ENCODE measurements at regions not wholly inside any gene's neighbourhood (a gene's known extent, or its start where the extent isn't known, plus 50 kb on each side); places are given as distances from the start of the nearest gene placed in this dataset.
A peak's percentile ranks its signal among the peaks of the same experiment; 100 is the strongest.

DNA sequence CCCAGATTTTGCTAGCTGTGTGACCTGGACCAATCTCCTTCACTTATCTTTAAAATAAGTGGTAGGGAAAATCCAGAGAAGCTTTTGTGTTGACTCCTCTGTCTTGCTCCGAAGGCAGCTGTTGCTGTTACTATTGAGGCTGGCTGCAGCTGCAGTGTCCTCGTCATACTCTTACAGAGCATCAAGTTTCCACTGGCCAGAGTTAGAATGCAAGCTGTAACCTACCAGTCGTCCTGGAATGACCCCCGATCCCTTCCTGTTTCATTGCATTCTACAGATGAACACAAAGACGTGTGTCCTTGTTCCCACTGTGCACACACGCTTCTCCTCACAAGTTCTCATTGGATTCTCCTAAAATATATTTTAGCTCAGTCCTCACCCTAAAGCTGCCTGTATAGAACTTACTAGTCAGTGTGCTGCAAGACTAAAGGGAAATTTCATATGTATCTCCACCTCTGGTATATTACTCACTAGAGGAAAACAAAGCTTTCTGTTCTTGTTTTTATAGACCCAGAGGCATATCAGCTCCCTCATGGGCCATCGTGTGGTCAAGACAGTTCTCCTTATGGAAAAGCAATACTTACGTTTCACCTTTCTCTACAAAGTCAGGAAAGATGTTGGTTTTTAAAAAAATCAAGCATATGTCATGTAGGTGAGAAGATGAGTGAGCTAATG, 589.8 kb downstream of the LMO7 start:
- TF ChIP-seq, protein P1, sequence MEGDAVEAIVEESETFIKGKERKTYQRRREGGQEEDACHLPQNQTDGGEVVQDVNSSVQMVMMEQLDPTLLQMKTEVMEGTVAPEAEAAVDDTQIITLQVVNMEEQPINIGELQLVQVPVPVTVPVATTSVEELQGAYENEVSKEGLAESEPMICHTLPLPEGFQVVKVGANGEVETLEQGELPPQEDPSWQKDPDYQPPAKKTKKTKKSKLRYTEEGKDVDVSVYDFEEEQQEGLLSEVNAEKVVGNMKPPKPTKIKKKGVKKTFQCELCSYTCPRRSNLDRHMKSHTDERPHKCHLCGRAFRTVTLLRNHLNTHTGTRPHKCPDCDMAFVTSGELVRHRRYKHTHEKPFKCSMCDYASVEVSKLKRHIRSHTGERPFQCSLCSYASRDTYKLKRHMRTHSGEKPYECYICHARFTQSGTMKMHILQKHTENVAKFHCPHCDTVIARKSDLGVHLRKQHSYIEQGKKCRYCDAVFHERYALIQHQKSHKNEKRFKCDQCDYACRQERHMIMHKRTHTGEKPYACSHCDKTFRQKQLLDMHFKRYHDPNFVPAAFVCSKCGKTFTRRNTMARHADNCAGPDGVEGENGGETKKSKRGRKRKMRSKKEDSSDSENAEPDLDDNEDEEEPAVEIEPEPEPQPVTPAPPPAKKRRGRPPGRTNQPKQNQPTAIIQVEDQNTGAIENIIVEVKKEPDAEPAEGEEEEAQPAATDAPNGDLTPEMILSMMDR (IDR thresholded peaks at IDR 0.05; ENCODE audit: unreplicated experiment in 3 of 3), result no peak
- H3K27me3 Mint-ChIP-seq (ENCODE audit: low read depth), result no peaks in the 10 kb centered on the region
- H3K4me1 Mint-ChIP-seq, result peaks cover 14% of the 10 kb centered on the region
- no peaks in the 10 kb centered on the region for H3K9me3 Mint-ChIP-seq
- peak overlapping the region in 2 of 3 experiments; percentile 17 to 20 for H3K27ac Mint-ChIP-seq
- H3K36me3 Mint-ChIP-seq (ENCODE audit: low read depth), result no peaks in the 10 kb centered on the region
- no peak overlapping the region for H3K4me3 Mint-ChIP-seq

DNA sequence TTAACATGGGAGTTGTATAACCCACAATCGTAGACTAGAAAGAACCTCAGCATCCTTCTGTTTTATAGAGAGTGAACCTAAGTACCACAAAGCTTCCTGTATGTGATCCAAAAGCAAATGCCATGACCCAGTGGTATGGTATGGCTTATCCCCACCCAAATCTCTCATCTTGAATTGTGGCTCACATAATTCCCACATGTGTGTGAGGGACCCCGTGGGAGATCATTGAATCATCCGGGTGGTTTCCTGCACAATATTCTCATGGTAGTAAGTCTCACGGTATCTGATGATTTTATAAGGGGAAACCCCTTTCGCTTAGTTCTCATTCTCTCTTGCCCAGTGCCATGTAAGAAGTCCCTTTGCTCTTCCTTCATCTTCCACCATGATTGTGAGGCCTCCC, 587.9 kb downstream of the LMO7 start:
- Mint-ChIP-seq H3K9me3 (no peaks in the 10 kb centered on the region), H3K4me1 (peaks cover 14% of the 10 kb centered on the region), H3K36me3 (ENCODE audit: low read depth) (no peaks in the 10 kb centered on the region), H3K27ac (no peak overlapping the region), H3K4me3 (no peak overlapping the region), H3K27me3 (ENCODE audit: low read depth) (no peaks in the 10 kb centered on the region)
- TF ChIP-seq, protein P1 (IDR thresholded peaks at IDR 0.05; ENCODE audit: unreplicated experiment in 3 of 3), result no peak

DNA sequence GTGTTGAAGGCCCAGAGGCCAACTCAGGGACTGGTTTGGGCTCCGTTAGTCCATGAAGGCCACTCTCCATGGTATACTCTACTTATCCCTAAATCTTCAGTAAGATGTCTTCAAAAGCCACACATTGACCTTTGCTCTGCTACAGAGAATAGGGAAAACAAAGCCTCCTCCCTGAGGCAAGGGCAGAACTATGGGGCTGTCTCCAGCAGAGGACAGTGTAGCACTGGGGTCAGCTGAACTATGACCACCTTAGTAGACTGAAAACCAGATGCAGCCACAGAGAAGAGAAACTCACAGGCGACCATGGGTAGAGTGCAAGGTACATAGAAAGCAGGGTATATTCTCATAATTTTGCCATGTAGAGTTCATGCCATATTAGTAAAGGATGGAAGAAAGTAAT, 587.4 kb downstream of the LMO7 start:
- no peak overlapping the region for H3K4me3 Mint-ChIP-seq

DNA sequence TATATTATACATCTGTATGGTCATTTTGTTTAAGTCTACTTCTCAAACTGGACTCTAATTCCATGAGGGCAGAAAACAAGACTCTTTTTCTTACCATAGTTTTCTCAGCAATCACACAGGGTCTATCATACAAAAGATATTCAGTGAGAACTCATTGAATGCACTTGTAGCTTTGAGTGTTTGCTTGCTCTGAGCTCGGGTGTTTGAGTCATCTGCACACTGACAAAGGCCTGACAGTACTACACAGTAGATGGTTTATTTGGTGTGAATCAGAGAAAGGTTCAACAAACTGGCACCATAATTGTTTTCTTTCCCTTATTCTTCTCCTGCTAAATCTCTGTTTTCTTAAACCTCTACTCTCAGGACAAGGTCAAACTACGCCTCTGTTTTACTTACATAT, 586.4 kb downstream of the LMO7 start:
- H3K27ac Mint-ChIP-seq, result no peak overlapping the region
- H3K4me1 Mint-ChIP-seq, result peaks cover 14% of the 10 kb centered on the region
- no peaks in the 10 kb centered on the region for H3K36me3 Mint-ChIP-seq (ENCODE audit: low read depth)
- TF ChIP-seq, protein P1 (IDR thresholded peaks at IDR 0.05; ENCODE audit: unreplicated experiment in 3 of 3), result no peak
- no peaks in the 10 kb centered on the region for H3K27me3 Mint-ChIP-seq (ENCODE audit: low read depth)
- H3K9me3 Mint-ChIP-seq, result no peaks in the 10 kb centered on the region
- no peak overlapping the region for H3K4me3 Mint-ChIP-seq

More for the DNA sequence above, 587.4 kb downstream of the LMO7 start:
- TF ChIP-seq, protein P1 (IDR thresholded peaks at IDR 0.05; ENCODE audit: unreplicated experiment in 3 of 3), result no peak
- Mint-ChIP-seq H3K27me3 (ENCODE audit: low read depth) (no peaks in the 10 kb centered on the region), H3K4me1 (peaks cover 14% of the 10 kb centered on the region), H3K36me3 (ENCODE audit: low read depth) (no peaks in the 10 kb centered on the region), H3K27ac (no peak overlapping the region), H3K9me3 (no peaks in the 10 kb centered on the region)

DNA sequence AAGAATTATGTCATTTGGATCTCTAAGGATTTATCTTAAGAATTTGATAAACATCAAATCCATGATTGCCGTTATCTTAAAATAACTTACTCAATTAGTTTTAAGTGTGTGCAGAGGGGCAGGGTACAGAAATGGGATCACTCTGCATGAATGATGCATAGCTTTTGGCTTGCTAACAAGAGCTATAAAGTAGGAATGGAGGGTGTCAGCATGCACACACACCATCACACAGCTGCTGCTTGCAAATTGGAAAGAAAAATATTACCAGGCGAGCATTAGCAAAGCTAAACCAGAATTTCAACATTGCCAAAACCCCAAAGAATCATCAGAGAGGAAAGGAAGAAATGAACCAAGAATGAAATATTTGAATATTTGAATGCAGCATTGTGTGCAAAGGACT, 580.6 kb downstream of the LMO7 start:
- TF ChIP-seq, protein P1 (IDR thresholded peaks at IDR 0.05; ENCODE audit: unreplicated experiment in 3 of 3), result no peak
- Mint-ChIP-seq H3K9me3 (no peaks in the 10 kb centered on the region), H3K27ac (no peak overlapping the region), H3K4me3 (no peak overlapping the region), H3K36me3 (ENCODE audit: low read depth) (no peaks in the 10 kb centered on the region), H3K27me3 (ENCODE audit: low read depth) (no peaks in the 10 kb centered on the region), H3K4me1 (no peaks in the 10 kb centered on the region)

DNA sequence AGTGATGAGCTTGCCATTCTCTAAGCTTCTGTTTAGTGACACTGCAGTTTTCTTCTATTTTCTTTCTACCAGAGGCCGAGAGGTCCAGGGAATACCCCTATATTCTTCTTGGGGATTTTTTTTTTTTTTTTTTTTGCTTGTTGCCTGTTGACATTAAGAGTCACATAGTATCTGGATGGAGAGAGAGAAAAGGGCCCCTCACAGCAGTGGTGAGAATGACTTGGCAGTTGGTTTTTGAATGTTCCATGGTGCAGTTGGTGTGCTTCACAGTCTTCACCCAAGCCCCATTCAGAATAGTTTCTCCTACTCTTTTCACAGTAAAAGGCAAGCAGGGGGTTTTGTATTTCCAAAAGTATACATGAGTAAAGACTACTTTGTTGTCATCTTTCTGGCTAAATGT, 577.9 kb downstream of the LMO7 start:
- H3K27me3 Mint-ChIP-seq (ENCODE audit: low read depth), result no peaks in the 10 kb centered on the region
- no peaks in the 10 kb centered on the region for H3K9me3 Mint-ChIP-seq
- TF ChIP-seq, protein P1 (IDR thresholded peaks at IDR 0.05; ENCODE audit: unreplicated experiment in 3 of 3), result no peak
- H3K4me1 Mint-ChIP-seq, result no peaks in the 10 kb centered on the region
- H3K4me3 Mint-ChIP-seq, result no peak overlapping the region
- no peak overlapping the region for H3K27ac Mint-ChIP-seq
- no peaks in the 10 kb centered on the region for H3K36me3 Mint-ChIP-seq (ENCODE audit: low read depth)
